NCI-H1694 treated with DMSO at 0.1 percent for 48 hours (cell line): ENCODE measurements at regions not wholly inside any gene's neighbourhood (a gene's known extent, or its start where the extent isn't known, plus 50 kb on each side); places are given as distances from the start of the nearest gene placed in this dataset.
A peak's percentile ranks its signal among the peaks of the same experiment; 100 is the strongest.

Experiments used
- DNase-seq: peaks from one replicate; lab custom pipeline; 2025; lab: John Stamatoyannopoulos, UW

DNA sequence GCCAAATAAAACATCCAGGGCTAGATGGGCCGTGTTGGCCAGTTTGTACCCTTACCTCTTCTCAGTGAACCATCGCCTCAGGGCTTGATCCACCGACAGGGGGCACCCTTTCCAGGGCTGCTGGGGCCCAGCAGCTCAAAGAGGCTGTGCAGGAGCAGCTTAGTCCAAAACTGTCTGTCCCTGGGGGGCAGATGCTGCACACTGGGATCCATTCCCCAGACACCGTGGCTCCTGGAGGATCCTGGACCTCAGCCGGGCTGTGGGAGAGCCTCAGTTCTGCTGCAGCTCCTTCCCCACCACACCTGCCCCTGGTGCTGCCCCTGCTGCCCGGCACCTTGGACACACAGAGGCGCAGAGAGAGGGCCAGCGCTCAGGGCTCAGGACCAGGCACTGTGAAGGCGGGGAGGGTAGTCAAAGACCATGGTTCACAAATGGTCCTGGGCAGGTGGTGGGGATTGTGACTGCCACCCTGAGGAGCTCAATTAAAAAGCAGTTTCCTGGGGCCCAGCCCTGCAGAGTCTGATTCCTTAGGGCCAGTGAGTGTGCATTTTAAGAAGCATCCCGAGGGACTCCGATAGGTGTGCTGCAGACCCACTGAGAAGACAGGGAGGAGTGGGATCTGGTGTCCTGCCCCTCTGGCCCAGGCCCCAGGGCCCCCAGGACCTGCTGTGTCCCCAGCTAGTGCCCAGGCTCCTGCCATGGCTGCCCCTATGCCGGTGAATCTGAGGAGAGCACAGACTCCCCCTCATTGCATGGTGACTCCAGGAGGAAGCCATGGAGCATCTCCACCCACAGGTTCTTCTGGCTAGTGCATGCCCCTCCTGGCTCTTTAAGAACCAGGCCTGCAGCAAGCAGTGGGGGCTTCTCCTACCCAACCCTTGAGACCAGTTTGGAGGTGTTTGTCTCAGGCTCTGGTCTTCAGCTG, 86.5 kb upstream of the PRR20G start:
- peak; percentile 8 for DNase-seq

DNA sequence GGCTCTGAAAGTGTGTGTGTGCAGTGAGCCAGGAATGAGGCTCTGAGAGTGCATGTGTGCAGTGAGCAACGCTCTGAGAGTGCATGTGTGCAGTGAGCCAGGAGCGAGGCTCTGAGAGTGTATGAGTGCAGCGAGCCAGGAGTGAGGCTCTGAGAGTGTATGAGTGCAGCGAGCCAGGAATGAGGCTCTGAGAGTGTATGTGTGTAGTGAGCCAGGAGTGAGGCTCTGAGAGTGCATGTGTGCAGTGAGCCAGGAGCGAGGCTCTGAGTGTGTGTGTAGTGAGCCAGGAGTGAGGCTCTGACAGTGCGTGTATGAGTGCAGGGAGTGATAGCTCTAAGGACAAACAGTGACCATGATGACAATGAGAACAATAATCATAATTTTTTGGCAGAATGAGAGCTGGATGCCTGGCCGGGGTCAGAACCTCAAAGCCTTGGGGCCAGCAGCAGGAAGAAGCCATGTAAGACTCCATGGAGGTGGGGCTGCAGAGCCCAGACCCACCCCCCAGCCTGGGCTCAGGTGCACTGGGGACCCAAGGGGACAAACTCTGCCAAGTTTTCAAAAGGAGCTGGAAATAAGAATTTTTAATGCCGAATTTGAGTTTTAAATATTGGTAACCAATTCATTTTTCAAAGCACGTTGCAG, 85.7 kb upstream of the PRR20G start:
- no peak for DNase-seq

DNA sequence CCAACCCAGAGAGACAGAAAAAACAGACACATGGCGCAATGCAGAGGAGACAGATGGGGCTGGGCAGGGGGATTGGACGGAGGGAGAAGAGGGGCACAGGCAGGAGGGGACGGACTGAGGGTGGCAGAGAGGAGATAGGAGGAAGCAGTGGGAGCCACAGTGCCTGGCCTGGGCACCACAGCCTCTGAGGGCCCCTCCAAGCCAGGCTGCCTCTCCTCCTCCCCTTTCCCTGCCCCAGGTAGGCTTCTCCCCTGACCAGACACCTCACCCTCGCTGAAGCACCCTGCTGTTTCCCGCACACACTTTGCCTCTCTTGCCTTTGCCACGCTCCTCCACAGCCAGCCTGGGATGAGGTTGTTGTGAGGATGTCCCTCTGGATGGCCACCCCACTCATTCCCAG, 84.0 kb upstream of the PRR20G start:
- DNase-seq = no peak

DNA sequence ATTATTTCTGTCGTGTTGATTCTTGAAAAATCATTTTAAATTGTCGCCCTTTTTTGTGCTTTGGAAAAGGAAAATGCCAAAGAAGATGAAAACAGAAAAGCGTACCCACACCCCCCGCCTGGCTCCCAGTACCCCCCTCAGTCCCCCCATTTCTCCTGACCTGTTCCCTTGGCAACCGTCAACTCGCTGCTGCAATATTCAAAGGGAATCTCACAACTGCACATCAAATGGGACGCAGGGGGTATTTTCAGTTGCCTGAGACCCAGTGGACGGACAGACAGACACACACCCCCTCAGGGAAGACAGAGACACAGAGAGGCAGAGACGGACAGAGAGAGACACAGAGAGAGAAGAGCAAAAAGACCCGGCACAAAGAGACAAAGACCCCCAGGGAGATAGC, 83.5 kb upstream of the PRR20G start:
- no peak for DNase-seq

DNA sequence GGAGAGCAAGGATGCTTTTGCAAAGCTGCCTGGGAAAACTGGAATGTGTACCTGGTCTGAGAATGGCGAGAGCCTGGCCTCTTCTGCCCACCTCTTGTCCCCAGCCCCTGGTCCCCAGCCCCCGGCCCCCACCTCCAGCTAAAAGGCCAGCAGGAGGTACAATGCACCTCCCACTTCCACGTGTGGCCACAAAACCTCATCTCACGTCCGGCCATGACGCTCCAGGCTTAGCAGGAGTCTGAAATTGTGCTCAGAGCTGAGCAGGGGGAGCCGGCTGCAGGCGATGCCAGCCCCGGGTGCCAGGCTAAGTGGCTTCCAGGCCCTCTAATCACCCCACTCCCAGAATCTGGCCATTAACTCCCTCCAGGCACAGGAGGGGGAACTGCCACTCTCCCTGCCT, 83.1 kb upstream of the PRR20G start:
- DNase-seq = no peak

DNA sequence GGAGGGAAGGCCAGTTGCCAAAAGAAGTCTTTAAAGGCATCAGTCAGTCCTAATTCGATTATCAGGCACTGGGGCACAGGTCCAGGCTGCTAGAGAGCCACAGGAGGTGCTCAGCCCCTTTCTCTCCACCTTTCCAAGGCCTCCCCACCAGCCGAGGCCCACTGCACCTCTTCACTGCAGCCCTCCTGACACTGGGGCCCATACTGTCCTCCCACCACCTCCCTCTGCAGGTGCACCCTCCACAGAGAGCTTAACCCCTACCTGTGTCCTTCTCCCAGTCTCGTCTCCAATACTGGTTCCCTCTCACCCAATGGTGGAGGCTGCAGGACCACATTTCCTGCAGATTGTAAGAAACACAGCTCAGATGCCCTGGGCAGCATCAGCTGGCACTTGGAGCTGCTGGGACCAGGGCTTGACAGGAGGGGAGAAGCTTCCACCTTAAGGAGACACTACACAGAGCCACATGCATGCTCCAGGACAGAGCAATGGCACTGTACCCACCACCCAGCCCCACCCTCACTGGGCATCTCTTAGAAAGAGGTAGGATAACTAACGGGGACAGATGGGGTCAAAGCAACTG, 81.6 kb upstream of the PRR20G start:
- DNase-seq = no peak

DNA sequence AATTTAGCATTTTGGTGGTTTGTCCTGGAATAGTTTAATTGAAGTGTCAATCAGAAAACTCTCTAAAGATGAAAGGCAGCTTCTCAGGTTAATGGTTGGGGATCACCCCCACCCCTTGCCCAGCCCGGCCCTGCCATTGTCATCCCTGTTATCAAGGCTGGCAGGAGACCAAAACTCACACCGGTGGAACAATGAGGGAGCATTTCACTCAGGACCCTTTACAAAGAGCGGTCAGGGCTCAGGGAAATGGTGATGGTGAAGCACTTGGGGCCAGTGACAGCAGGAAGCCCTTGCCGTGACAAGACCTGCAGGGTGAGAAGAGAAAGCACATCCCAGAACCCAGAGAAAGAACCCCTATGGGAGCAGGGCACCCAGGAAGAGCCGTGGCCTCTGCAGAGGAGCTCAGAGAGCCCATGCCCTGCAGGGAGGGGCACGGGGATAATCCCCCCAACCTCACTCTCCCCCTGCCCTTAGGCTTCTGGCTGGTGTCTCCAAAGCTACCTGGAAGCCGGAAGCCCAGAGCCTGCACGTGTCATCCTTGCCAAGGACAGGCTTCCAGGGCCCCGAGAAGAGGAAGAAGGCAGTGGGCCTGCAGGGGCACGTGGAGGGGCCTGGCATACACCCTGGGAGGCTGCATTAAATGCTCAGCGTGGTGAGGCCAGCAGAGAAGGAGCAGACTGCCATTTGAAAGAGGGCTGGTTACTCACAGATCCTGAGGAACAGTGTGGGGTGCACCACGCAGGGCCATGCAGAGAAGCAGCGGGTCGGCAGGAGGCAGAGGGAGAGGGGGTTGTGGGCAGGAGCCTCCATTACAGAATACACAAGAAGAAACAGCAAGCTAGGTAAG, 80.6 kb upstream of the PRR20G start:
- no peak for DNase-seq

DNA sequence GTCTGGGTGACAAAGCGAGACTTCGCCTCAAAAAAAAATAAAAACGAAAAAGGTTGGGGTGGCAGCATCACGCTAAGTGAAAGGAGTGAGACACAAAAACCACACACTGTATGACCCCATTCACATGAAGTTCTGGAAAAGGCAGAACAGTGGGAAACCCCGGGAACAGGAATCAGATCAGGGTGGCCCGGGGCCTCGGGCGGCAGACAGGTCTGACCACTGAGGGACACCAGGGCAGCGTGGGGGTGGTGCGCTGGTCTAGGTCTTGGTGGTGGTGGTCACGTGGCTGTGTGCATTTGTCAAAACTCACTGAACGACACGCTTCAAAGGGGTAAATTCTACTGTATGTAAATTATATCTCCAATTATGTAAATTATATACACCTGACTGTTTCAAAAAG, 79.7 kb upstream of the PRR20G start:
- no peak for DNase-seq

DNA sequence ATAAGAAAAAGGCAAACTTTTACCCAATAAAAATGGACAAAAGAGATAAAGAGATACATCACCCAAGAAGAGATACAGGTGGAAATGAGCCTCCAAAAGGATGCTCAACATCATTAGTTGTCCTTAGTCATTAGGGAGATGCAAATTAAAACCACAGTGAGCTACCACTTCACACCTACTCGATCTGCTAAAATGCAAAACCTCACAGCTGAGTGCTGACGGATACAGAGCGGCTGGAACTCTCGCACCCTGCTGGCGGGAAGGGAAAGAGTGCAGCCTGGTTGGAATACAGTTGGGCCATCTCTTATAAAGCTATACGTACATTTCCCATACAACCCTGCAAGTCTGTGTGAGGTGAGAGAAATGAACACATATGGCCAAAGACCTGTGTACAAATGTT, 78.5 kb upstream of the PRR20G start:
- DNase-seq = no peak

DNA sequence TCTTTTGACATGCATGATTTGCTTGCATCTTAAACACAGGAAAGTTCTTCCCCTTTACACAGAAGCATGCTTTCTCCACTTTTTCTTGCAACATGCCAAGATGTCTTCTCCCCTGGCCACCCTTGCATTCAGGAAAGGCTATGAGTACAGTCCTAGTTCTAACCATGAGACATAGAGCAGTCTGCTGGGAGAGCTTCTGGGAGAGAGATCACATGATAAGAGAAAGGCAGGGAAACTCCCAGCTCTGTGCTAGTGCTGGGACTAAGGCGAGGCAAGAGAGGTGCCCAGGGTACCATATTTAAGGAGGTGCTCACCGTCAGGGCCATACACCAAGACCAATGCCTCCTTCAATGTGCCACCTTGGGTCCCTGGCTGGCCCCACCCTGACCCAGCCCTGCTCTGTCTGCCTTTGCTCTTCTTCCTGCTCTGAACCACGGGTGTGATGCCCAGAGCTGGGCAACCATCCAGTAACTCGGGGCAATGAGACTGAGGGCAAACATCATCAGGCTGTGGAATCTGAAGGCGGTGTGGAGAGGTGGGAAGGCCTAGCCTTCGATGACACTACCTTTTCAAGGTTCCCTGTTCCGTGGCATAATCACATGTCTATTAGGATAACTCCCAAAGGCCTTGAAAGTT, 77.4 kb upstream of the PRR20G start:
- no peak for DNase-seq

DNA sequence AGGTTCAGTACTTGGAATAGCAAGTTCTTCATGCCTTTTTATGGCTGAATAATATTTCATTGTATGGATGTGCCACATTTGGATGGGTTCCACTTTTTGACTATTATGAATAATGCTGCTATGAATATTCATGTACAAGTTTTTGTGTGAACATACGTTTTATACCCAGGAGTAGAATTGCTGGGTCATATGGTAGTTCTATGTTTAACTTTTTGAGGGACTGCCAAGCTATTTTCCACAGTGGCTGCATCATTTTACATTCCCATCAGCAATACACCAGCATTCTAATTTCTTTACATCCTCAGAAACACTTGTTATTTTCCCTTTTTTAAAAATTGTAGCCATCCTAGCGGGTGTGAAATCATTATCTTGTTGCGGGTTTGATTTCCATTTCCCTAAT, 76.0 kb upstream of the PRR20G start:
- no peak for DNase-seq

DNA sequence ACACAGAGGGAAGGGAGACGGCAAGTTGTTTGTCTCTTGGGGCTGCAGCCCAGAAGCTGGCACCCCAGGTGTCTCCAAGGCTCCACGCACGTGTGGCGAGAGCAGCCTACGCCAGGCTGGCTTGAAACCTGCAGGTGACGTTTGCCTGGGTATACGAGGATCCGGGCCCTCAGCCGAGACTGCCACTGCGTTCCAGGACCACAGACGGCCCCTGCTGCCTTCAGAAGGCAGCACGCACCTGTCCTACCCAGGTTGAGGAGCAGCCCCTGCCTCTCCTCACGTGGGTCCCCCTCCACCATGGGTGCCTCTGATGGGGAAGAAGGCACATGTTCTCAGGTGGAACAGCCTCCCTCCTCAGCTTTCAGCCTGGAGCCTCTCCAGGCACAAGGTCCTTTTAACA, 75.3 kb upstream of the PRR20G start:
- no peak for DNase-seq

DNA sequence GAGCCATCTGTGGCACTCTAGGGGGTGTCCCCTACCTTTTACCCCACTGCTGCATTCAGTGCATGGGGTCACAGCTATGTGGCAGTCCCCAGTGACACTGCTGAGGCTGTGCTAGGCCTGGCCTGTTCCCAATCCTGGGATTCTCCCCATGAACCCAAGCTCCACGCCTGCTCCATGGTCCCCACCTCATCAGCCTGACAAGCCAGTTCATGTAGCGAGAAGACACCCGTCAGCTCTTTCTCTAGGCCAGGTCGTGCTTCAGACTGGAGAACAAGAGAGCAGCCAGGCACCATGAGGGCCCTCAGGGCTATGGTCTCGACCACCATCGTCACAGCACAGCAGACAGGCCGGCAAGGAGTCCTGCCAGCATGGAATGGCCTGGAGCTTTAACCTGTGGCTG, 72.8 kb upstream of the PRR20G start:
- DNase-seq = no peak

DNA sequence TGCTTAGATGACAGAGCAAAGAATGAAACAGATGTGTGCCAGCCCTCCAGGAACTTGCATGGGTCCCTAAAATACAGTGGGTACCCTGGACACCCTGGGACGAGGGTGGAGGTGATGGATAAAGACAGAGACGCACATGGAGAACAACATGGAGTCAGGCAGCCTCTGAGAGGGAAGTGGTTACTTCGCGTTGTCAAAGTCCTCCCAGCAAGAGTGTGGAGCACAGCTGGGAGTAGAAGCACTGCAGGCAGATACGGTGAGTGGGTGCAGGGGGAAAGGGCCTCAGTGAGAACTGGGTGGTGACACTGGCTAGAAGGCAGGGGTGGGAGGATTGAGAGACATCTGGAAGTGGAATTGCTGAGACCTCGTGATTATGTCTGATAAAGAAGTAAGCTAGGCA, 70.8 kb upstream of the PRR20G start:
- no peak for DNase-seq

DNA sequence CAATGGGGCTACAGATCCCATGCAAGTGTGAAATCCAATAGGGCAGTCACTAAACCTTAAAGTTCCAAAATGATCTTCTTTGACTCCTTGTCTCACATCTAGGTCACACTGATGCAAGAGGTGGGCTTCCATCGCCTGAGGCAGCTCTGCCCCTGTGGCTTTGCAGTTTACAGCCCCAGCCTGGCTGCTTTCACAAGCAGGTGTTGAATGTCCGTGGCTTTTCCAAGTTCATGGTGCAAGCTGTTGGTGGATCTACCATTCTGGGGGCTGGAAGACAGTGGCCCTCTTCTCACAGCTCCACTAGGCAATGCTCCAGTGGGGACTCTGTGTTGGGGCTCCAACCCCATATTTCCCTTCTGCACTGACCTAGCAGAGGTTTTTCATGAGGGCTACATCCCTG, 68.5 kb upstream of the PRR20G start:
- DNase-seq = no peak

DNA sequence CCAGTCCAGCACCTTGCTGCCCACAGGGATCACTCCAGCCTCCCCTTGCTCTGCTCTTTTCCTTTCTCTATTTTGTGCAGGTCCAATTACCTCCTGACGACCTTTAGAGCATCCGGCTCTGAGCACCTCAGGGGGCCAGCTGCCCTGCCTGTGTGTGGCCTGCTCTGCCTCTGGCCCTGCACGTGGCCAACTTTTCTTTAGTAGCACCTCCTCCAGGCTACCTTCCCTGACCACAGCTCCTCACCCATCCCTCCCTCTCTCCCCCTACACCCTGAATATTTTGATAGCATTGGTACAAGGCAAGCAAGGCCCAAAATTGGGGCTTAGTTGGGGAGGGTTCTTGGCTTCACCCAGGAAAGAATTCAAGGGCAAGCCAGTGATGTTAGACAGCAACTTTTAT, 66.9 kb upstream of the PRR20G start:
- no peak for DNase-seq

DNA sequence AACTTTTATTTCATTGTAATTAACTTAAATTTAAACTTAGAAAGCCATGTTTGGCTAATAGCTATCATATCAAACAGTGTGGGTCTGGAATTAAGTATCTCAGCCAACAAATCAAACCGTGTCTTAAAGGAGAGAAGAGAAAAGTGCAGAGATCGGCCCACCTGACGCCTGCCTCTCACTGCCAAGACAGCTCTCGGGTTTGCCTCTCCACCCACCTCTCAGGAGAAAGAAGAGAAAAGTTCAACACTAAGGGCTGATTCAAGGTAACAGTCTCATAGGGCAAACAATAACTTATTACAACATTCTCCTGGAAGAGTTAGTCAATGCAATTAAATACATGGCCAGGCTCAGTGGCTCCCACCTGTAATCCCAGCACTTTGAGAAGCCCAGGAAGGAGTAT, 64.8 kb upstream of the PRR20G start:
- no peak for DNase-seq

DNA sequence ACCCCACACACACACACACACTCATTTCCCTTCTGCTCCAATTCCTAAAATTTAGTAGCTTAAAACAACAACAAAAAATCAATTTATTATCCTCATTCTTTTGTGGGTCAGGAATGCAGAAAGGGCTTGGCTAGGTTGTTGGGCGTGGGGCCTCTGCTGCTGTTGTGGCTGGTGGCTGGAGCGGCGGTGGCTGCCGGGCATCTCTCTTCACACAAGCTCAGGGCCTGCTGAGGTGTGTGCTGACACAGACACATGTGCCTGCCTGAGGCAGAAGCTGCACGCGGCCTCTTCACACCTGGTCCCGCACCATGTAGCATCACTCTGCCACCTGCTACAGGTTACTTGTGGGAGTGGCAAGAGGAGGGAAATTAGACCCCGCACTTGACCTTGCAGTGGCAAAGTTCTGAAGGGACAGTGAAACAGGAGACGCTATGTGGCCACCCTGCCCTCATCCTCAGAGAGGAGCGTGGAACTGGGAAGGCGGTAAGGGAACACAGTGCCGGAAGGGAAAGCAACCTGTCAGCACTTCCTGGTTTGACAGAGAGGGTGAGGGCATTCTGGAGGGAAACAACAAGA, 64.0 kb upstream of the PRR20G start:
- DNase-seq = no peak

DNA sequence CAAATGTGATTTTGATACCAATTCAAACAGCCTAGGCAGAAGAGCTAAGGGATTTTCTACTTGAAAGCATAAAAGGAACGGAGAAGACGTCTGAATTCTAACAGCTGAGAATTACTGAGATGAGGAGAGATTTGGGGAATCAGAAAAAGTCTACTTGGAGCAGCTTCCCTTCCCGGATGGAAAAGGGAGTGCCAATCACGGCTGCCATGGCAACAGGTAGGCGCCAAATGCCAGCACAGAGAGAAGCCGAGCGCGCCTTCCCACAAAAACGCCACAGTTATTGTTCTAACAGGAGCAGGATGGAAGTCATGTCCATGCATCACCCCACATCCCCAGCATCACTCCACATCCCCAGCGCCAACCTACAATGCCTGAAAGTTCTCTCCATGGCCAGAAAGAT, 63.5 kb upstream of the PRR20G start:
- DNase-seq = no peak

DNA sequence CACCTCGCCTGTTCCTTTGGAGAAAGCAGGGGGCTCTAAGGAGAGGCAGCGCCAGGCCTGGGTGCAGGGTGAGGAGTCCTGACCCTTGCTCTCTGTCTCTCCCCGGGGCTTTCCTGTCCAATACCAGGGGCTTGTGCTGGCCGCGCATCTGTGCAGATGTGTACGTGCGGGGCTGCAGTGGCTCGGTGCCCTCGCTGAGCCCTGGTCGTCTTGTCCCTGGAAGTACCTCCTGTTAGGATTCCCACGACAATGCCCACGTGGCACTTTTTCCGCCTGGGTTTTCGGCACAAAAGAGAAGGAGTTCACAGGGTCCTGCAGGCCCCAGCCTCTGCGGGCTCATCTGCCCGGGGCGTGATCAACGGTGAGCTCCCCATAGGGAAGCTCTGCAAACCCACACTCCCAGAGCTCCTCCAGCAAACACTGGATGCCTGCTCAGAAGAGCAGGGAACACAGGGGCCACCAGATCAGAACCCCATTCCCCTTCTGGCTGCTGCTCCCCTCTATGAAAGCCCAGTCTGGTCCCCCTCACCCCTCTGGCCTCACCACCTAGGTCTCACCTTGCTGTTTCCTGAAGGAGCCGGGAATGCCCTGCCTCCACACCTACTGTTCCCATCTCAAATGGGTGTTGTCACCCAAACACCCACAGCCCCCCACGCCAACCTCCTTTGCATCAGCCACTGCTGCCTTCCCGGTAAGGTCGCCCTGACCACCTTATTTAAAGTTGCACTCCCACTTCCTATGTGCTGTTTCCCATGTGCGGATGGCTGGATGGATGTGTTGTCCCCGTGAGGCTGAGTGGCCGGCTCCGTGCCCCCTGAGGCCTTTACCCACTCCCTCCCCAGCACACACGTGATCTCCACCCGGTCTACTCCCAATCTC, 62.6 kb upstream of the PRR20G start:
- no peak for DNase-seq
